Amniotic stem cell (primary cell): ENCODE measurements at regions not wholly inside any gene's neighbourhood (a gene's known extent, or its start where the extent isn't known, plus 50 kb on each side); places are given as distances from the start of the nearest gene placed in this dataset.
"Not testable (repeated sequence)": the region's sequence is repeated elsewhere in the genome, so short reads cannot be mapped to it uniquely, and the experiment has no call there.

ENCODE experiments used
- DNase-seq: peaks from one replicate; lab custom pipeline; 2025; lab: John Stamatoyannopoulos, UW

GRCh38 chr14:23861666-23862065, 91.9 kb upstream of the DHRS4 start:
- DNase-seq: no peak

GRCh38 chr14:23862513-23862912, 91.1 kb upstream of the DHRS4 start:
- DNase-seq: no peak

- DNase-seq: no peak
Observed at GRCh38 chr14:23863836-23864235, 89.7 kb upstream of the DHRS4 start.

GRCh38 chr14:23864259-23864658, 89.3 kb upstream of the DHRS4 start:
- no peak for DNase-seq

GRCh38 chr14:23864861-23865260, 88.7 kb upstream of the DHRS4 start:
- no peak for DNase-seq

- DNase-seq: no peak
Observed at GRCh38 chr14:23865502-23865901, 88.1 kb upstream of the DHRS4 start.

- DNase-seq: no peak
Observed at GRCh38 chr14:23866269-23866668, 87.3 kb upstream of the DHRS4 start.

GRCh38 chr14:23869078-23869719, 84.4 kb upstream of the DHRS4 start:
- no peak for DNase-seq

- DNase-seq: no peak
Observed at GRCh38 chr14:23876160-23876750, 77.3 kb upstream of the DHRS4 start.

GRCh38 chr14:23877111-23877510, 76.5 kb upstream of the DHRS4 start:
- no peak for DNase-seq

GRCh38 chr14:23877538-23878180, 75.9 kb upstream of the DHRS4 start:
- DNase-seq: no peak

- no peak for DNase-seq
Observed at GRCh38 chr14:23881282-23881681, 72.3 kb upstream of the DHRS4 start.

GRCh38 chr14:23883684-23884540, 69.7 kb upstream of the DHRS4 start:
- DNase-seq: no peak

GRCh38 chr14:23884541-23884904, 69.0 kb upstream of the DHRS4 start:
- DNase-seq: no peak

- no peak for DNase-seq
Observed at GRCh38 chr14:23887536-23887935, 66.0 kb upstream of the DHRS4 start.

- not testable (repeated sequence) for DNase-seq
Observed at GRCh38 chr14:23891717-23892116, 61.9 kb upstream of the DHRS4 start.

- DNase-seq: not testable (repeated sequence)
Observed at GRCh38 chr14:23892289-23892688, 61.3 kb upstream of the DHRS4 start.

GRCh38 chr14:23894362-23895052, 59.1 kb upstream of the DHRS4 start:
- no peak for DNase-seq

GRCh38 chr14:23895053-23895419, 58.5 kb upstream of the DHRS4 start:
- DNase-seq: no peak

GRCh38 chr14:23895480-23895879, 58.1 kb upstream of the DHRS4 start:
- DNase-seq: no peak

GRCh38 chr14:23896609-23897153, 56.9 kb upstream of the DHRS4 start:
- DNase-seq: no peak

- DNase-seq: not testable (repeated sequence)
Observed at GRCh38 chr14:23897291-23897690, 56.3 kb upstream of the DHRS4 start.
